HG02678 (cell line): ENCODE measurements at regions not wholly inside any gene's neighbourhood (a gene's known extent, or its start where the extent isn't known, plus 50 kb on each side); places are given as distances from the start of the nearest gene placed in this dataset.

ENCODE experiments used
- ATAC-seq: cut with Tn5 transposase; IDR thresholded peaks from one replicate; pipeline ENCODE4 v1.9.1; 2021; ENCODE audit warnings: mild to moderate bottlenecking, moderate library complexity; ENCODE audit not compliant: unreplicated experiment

GRCh38 chrX:106341823-106342222 is 173.7 kb downstream of the PWWP3B start:
- no peak for ATAC-seq

GRCh38 chrX:106356580-106356979 is 188.5 kb downstream of the PWWP3B start:
- ATAC-seq = no peak

GRCh38 chrX:106363214-106363613 is 195.1 kb downstream of the PWWP3B start:
- ATAC-seq = no peak

GRCh38 chrX:106378616-106379015 is 210.5 kb downstream of the PWWP3B start:
- no peak for ATAC-seq

- no peak for ATAC-seq
Measured at GRCh38 chrX:106391284-106391911, 220.4 kb upstream of the RADX start.

- no peak for ATAC-seq
Measured at GRCh38 chrX:106392346-106392745, 219.4 kb upstream of the RADX start.

GRCh38 chrX:106397788-106398538 is 213.8 kb upstream of the RADX start:
- no peak for ATAC-seq

- no peak for ATAC-seq
Measured at GRCh38 chrX:106401965-106402559, 209.7 kb upstream of the RADX start.

GRCh38 chrX:106404512-106404911 is 207.3 kb upstream of the RADX start:
- ATAC-seq = no peak

GRCh38 chrX:106415276-106415895 is 196.4 kb upstream of the RADX start:
- ATAC-seq = peak; percentile 76

GRCh38 chrX:106436691-106437090 is 175.1 kb upstream of the RADX start:
- no peak for ATAC-seq

GRCh38 chrX:106437407-106437806 is 174.4 kb upstream of the RADX start:
- ATAC-seq = no peak

GRCh38 chrX:106450405-106450804 is 161.4 kb upstream of the RADX start:
- no peak for ATAC-seq

GRCh38 chrX:106451933-106452332 is 159.8 kb upstream of the RADX start:
- ATAC-seq = no peak

- ATAC-seq = no peak
Measured at GRCh38 chrX:106454991-106455390, 156.8 kb upstream of the RADX start.

- no peak for ATAC-seq
Measured at GRCh38 chrX:106457802-106458201, 154.0 kb upstream of the RADX start.

GRCh38 chrX:106467422-106467821 is 144.4 kb upstream of the RADX start:
- no peak for ATAC-seq

GRCh38 chrX:106467943-106468342 is 143.8 kb upstream of the RADX start:
- ATAC-seq = no peak

GRCh38 chrX:106468433-106468832 is 143.3 kb upstream of the RADX start:
- ATAC-seq = no peak

GRCh38 chrX:106479920-106480319 is 131.9 kb upstream of the RADX start:
- no peak for ATAC-seq

GRCh38 chrX:106481341-106481740 is 130.4 kb upstream of the RADX start:
- peak; percentile 30 for ATAC-seq

- ATAC-seq = peak; percentile 98
Measured at GRCh38 chrX:106484233-106484632, 127.5 kb upstream of the RADX start.
